HEK293 (cell line): ENCODE measurements at regions not wholly inside any gene's neighbourhood (a gene's known extent, or its start where the extent isn't known, plus 50 kb on each side); places are given as distances from the start of the nearest gene placed in this dataset.

Source experiments
- ZNF623 ChIP-seq: fragments of 450-650 bp; formaldehyde crosslinking; IDR thresholded peaks from 2 replicates; pipeline ENCODE4 v1.5.1; 2016; ENCODE audit warnings: missing biosample characterization, missing genetic modification characterization
- TF ChIP-seq, protein P1 (sequence below): fragments of 450-650 bp; formaldehyde crosslinking; IDR thresholded peaks from 2 replicates; pipeline ENCODE4 v1.5.1; 2016; ENCODE audit warnings: missing biosample characterization, missing genetic modification characterization

DNA sequence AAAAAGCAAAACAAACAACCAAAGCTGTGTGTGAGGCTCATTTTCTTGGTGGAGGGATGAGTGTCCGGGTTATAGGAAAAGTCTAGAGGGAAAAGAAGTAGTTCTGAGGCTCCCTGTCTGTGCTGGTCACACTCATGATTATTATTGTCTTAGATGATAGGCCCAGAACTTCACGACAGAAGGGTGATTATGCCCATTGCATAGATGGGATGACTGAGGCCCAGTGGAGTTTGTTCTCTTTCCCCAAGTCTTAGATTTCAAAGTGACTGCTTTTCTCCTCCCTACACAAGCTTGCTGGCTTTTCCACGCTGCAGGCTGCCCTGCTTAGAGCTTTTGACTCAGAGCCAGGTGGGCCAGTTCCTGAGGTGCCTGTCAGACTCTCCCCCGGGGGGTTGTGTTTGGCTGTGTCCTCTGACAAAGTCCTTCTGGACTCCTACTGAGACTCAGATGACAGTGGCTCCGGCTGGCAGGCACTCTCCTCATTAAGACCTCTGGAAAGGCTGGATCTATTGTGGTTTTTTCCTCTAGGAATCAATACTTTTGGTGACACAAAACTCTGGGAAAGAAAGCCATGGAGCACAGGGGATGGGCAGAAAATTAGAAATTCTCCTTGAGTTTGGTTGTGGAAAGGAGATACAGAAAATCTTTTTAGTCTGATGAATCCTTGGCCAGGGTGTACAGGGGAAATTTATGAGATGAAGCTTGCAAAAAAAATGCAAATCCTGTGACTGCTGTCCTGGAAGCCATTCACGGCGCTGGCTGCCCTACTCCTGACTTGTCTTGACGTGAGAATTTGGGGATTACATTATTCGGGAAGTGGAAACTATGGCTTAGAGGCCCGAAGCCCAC, 120.9 kb downstream of the NSG2 start:
- no peak for TF ChIP-seq ZNF623 (tag by site-specific recombination)
- TF ChIP-seq, protein P1, sequence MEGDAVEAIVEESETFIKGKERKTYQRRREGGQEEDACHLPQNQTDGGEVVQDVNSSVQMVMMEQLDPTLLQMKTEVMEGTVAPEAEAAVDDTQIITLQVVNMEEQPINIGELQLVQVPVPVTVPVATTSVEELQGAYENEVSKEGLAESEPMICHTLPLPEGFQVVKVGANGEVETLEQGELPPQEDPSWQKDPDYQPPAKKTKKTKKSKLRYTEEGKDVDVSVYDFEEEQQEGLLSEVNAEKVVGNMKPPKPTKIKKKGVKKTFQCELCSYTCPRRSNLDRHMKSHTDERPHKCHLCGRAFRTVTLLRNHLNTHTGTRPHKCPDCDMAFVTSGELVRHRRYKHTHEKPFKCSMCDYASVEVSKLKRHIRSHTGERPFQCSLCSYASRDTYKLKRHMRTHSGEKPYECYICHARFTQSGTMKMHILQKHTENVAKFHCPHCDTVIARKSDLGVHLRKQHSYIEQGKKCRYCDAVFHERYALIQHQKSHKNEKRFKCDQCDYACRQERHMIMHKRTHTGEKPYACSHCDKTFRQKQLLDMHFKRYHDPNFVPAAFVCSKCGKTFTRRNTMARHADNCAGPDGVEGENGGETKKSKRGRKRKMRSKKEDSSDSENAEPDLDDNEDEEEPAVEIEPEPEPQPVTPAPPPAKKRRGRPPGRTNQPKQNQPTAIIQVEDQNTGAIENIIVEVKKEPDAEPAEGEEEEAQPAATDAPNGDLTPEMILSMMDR (tag by site-specific recombination) = no peak
